ENCODE measurements at regions not wholly inside any gene's neighbourhood (a gene's known extent, or its start where the extent isn't known, plus 50 kb on each side); places are given as distances from the start of the nearest gene placed in this dataset.

- H3K27me3 ChIP-seq: peaks cover 0 to 36% (median 0%) of the 10 kb centered on the region in 4 donors
- intact Hi-C loops (cut with DNase I): no loop called here
- 31 to 63% methylated on average over 14 to 17 of the region's 24 CpGs for WGBS, 2 donors
- TF ChIP-seq CTCF (IDR thresholded peaks at IDR 0.05) (no peak), POLR2A (IDR thresholded peaks at IDR 0.05) (no peak)
- no peaks in the 10 kb centered on the region for H3K9me3 ChIP-seq
- no peaks in the 10 kb centered on the region for H3K36me3 ChIP-seq
- no peak for DNase-seq
- H3K27ac ChIP-seq: peak overlapping the region in 3 of 4 donors; percentile 59 to 77 (median 77)
- peaks cover 0 to 23% (median 15%) of the 10 kb centered on the region in 3 donors for H3K4me1 ChIP-seq
- H3K4me3 ChIP-seq: peak overlapping the region in 1 of 4 donors; percentile 0
Measured at GRCh38 chr9:16309469-16310271, 560.8 kb downstream of the BNC2 start.

GRCh38 chr9:16310278-16311110 is 560.0 kb downstream of the BNC2 start:
- Histone ChIP-seq H3K36me3 (no peaks in the 10 kb centered on the region), H3K4me1 (peaks cover 0 to 27% (median 15%) of the 10 kb centered on the region in 3 donors), H3K4me3 (peak overlapping the region in 1 of 4 donors; percentile 0), H3K27me3 (peaks cover 0 to 39% (median 0%) of the 10 kb centered on the region in 4 donors), H3K9me3 (no peaks in the 10 kb centered on the region), H3K27ac (peak overlapping the region in 3 of 4 donors; percentile 18 to 77 (median 77))
- no peak for DNase-seq
- intact Hi-C loops (cut with DNase I): no loop called here
- no peak for TF ChIP-seq POLR2A (IDR thresholded peaks at IDR 0.05)
- TF ChIP-seq CTCF (IDR thresholded peaks at IDR 0.05): no peak
- 62 to 64% methylated on average over 20 to 23 of the region's 26 CpGs for WGBS, 2 donors

GRCh38 chr9:16312116-16312515 is 558.4 kb downstream of the BNC2 start:
- H3K4me1 ChIP-seq: peaks cover 0 to 43% (median 15%) of the 10 kb centered on the region in 3 donors
- intact Hi-C loops (cut with DNase I): no loop called here
- no peak overlapping the region for H3K4me3 ChIP-seq
- no peak for DNase-seq
- H3K9me3 ChIP-seq: no peaks in the 10 kb centered on the region
- peaks cover 0 to 46% (median 0%) of the 10 kb centered on the region in 4 donors for H3K27me3 ChIP-seq
- H3K27ac ChIP-seq: no peak overlapping the region
- no peaks in the 10 kb centered on the region for H3K36me3 ChIP-seq
- WGBS, 2 donors: 63 to 64% methylated on average over 6 of the region's 6 CpGs
- TF ChIP-seq CTCF (IDR thresholded peaks at IDR 0.05) (no peak), POLR2A (IDR thresholded peaks at IDR 0.05) (no peak)

GRCh38 chr9:16312962-16313546 is 557.4 kb downstream of the BNC2 start:
- no peak overlapping the region for H3K27ac ChIP-seq
- DNase-seq: no peak
- H3K4me3 ChIP-seq: no peak overlapping the region
- WGBS, 2 donors: 85 to 96% methylated on average over 10 of the region's 10 CpGs
- H3K27me3 ChIP-seq: peaks cover 0 to 49% (median 0%) of the 10 kb centered on the region in 4 donors
- intact Hi-C loops (cut with DNase I): no loop called here
- TF ChIP-seq POLR2A (IDR thresholded peaks at IDR 0.05) (no peak), CTCF (IDR thresholded peaks at IDR 0.05) (no peak)
- H3K4me1 ChIP-seq: peaks cover 0 to 51% (median 15%) of the 10 kb centered on the region in 3 donors
- H3K36me3 ChIP-seq: no peaks in the 10 kb centered on the region
- no peaks in the 10 kb centered on the region for H3K9me3 ChIP-seq

All from esophagus squamous epithelium (tissue), 5 donors.